ENCODE measurements at regions not wholly inside any gene's neighbourhood (a gene's known extent, or its start where the extent isn't known, plus 50 kb on each side); places are given as distances from the start of the nearest gene placed in this dataset.

GRCh38 chr6:15994814-15995459 is 133.9 kb upstream of the MYLIP start:
- DNase-seq, result no peak

DNA sequence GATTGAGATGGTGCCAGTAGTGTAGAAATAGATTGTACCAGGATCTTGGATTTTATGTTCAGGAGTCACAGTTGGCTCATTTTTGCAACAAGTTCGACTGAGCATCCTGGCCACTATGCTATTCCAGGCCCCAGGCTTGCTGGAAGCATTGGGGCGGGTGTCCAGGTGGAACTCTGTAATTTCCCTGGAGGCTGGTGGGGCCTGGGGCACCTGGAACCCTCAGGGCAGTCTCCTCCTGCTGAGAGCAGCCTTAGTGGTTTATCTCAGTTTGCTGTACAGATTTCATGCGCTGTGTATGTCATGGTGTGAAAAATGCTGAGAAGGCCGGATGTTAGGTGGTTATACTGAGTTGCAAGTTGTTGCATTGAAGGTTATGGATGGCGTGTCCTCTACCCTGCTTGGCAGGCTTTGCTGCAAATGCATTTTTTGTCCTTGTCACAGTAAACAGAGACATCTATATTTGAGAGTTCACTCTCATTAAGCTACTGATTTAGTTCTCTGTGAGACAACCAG is 135.1 kb upstream of the MYLIP start:
- DNase-seq, result no peak

GRCh38 chr6:15990179-15990578 is 138.7 kb upstream of the MYLIP start:
- DNase-seq, result no peak

- DNase-seq, result no peak
Observed at GRCh38 chr6:15989397-15989796, 139.5 kb upstream of the MYLIP start.

DNA sequence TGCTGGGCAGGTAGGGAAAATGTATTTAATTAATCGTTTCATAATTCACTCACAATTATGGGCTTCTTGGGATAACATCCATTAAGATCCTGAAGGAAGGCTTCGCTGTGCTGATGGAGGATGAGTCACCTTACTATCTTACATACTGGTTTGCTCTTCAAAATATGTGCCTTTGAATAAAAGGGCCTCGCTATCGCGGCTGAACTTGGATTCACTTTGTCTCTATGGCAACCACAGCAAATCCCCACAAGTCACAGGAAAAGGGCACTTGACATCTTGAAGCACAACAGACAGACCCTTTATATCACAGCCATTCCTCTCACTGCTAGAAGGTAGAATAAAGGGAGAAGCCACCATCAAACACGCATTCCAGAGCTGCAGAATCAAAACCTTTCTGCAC is 141.3 kb upstream of the MYLIP start:
- peak in 2 of 58 donors; percentile 4 to 5 for DNase-seq

GRCh38 chr6:15986027-15986629 is 142.8 kb upstream of the MYLIP start:
- DNase-seq, result no peak

DNA sequence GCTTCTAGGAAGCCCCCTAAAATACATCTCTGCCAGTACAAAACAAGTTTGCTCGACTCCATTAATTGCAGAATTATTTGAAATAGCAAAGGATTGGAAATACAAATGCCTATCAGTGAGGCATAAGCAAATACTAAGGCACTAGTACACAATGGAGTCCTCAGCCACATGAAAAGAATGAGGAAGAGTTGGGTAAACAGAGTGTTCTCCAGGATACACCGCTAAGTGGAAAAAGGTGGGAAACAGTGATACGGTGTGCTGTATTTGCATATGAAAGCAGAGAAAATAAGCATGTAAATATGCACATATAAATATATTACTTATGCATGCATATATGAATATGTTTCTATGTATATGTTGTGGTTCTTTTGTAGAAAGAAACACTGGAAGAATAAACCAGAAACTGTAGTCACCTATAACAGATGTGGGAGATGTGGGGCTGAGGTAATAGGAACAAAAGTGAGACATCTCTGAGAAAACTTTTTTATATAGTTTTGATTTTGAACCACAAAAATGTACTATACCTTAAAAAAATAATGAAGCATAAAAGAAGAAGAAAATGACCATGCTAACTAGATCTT is 143.4 kb upstream of the MYLIP start:
- no peak for DNase-seq

DNA sequence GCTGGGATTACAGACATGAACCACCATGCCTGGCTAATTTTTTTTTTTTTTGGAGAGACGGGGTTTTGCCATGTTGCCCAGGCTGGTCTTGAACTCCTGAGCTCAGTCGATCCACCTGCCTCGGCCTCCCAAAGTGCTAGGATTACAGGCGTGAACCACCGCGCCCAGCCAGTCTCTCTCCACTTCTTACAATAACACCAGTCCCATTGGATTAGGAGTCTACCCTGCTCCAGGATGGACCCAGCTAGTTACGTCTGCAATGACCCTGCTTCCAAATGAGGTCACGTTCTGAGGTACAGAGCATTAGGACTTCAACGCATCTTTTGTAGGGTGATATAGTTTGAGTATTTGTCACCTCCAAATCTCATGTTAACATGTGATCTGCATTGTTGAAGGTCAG is 146.9 kb upstream of the MYLIP start:
- DNase-seq, result no peak

- DNase-seq, result no peak
Observed at GRCh38 chr6:15980801-15981200, 148.1 kb upstream of the MYLIP start.

DNA sequence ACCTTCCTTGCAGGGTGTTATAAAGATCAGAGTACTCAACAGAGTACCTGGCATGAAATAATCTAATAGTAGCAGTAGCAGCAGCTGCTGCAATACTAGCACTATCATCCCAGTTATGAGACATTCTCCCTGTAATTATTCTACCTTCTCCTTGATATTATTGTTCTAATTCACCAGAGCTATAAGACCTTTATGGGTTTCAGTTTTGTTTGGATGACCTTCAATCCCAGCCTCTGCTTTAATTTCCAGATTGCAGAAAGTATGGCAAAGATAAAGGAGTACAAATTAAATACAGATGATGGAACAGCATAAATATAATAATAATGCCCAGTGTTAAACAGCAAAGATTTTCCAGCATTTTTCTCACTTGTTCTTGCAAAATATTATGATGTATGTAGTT is 150.5 kb upstream of the MYLIP start:
- DNase-seq, result no peak

DNA sequence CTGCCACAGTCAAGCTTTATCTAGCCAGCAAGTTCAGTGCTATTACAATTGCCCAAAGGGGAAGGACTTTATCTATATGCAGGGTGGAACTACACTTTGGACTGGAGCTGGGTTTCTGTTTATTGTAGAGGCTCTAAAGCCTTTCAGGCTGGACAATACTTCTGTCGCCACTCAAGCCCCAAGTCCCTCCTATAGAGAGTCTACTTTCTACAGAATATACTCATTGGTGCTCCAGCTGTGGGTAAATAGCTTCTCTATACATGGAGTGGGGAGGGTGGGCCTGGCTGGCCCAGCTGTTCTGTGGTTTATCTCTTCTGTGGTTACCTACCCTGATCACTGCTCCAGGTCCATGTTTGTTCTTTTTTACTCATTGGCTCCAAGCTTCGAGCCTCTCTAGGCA is 151.8 kb upstream of the MYLIP start:
- no peak for DNase-seq

GRCh38 chr6:15974817-15975216 is 154.1 kb upstream of the MYLIP start:
- DNase-seq, result no peak

DNA sequence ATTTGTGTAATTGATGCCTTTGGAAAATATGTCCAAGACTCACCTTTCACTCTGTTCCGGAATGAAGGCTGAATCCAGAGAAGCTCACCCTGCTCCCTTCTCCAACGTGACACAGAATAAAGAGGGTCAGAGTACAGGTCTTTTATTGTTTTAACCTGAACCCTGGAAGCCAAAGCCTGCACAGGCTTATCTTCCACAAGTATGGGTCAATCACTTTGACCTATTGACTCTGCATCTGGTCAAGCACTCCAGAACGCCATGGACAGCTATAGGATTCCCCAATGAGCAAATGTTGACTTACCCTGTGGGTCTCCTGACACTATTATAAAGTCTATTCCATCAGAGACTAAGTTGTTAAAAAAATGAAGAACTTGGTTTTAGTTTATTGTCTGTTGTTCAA is 158.4 kb upstream of the MYLIP start:
- DNase-seq, result no peak

DNA sequence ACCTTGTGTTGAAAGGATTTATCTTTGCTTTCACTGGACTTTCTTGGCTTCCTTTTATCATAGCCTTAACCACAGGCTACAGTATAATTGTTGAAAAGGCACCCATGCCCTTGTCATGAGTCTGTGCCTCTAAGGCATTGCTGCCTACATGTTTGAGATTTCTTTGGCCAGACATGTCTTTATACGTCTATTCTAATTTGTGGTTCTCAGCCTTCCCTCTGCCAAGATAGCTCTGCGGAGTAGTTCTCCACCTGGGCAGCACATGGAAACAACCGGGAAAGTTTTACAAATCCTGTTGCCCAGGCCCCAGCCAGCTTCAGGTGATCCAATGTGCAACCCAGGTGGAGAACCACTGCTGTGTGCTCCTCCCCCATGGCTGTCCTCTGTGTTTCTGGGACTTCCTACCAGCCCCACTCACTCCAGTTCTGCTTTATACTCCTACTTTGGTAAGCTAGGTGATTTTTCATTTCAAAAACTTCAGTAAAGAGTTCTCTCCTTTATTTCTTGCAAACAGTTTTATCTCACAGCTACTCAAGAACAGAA is 159.6 kb upstream of the MYLIP start:
- DNase-seq, result no peak

DNA sequence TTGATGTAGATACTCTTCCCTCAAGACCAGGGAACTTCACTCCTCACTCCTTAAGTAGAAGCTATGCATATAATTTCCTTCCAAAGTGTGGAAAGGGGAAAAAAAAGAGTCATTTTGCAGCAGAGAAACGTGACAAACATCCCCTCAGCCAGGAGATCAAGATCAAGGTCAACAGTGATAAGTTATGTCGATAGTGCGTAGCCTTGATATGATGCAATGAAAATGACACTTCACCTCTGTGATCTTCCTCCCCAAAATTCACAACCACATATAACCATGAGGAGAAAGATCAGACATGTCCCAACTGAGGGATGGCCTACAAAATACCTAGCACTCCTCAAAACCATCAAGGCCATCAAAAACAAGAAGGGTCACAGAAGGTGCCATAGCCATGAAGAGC is 160.4 kb upstream of the MYLIP start:
- no peak for DNase-seq

GRCh38 chr6:15966000-15966520 is 162.8 kb upstream of the MYLIP start:
- no peak for DNase-seq

- DNase-seq, result no peak
Observed at GRCh38 chr6:15962449-15962764, 166.5 kb upstream of the MYLIP start.

DNA sequence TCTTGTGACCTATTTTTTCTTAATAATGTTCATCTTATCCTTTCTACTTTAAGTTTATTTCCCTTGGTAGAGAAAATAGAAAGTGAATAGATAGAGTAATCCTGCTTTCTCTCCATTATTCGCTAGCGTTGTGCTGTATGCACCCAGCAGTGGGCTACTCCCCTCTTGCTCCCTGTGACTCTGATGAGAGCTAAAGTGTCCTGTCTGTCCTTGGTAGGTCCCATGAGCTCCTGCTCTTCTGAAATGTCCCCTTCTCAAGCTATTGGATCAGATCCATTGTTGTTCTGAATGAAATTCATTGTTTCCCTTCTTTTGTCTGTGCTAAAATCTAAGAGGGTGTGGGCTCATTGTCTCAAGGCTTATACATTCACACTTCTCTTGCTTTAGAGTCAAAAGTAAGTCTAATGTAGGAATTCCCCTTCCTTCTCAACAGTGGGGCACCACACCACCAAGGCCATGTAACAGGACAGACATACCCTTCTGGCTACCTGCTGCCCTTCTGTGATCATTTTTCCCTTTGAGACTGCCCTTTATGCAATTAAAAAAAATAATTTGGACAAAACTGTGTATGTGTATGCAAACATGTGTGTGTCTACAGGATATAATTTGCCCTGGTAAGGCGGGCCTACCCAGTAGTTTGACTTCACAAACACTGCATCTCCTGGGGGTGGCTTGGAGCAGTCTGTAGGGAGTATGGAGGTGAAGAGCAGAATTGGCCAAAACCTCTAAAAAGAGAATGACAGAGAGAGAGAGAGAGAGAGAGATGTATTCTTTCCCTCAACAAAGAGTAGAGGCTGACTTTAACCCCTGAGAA is 167.0 kb upstream of the MYLIP start:
- no peak for DNase-seq

DNA sequence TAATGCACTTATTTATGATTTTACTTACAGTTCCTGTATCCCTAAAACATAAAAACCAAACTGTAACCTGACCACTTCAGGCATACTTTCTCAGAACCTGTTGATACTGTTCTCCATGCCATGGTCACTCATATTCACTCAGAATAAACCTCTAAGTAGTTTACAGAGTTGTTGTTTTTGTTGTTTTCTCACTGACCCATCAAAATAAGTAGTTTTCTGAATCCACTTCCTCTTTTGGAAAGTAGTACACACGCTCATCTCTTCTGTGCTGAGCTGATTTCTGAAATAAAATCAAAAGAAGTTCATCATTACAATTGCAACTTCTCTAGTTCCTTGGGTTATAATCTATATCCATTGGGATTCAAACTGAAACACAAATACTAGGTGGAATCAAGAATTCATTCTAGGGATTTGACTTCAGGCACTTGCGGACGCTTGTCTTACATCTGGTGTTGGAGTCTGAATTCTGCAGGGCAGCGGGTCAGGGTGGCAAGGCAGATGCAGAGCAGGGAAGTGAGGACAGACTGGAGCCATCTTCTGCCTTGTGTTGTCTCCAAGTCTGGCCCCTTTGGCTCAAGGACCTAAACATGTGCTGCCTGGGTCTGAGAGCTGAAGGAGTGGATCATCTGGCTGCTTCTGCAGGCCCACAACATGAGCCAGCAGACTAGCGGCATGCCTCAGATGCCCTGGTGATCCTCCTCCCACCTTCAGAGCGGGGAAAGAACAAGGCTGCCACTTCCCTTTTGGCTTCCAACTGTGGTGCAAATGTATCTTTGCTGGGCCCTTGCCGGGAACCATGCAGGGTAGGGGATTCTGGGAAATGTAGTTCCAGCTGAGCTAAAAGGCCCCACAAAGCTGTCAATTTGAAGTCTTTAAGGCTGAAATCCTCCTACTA is 167.9 kb upstream of the MYLIP start:
- no peak for DNase-seq

DNA sequence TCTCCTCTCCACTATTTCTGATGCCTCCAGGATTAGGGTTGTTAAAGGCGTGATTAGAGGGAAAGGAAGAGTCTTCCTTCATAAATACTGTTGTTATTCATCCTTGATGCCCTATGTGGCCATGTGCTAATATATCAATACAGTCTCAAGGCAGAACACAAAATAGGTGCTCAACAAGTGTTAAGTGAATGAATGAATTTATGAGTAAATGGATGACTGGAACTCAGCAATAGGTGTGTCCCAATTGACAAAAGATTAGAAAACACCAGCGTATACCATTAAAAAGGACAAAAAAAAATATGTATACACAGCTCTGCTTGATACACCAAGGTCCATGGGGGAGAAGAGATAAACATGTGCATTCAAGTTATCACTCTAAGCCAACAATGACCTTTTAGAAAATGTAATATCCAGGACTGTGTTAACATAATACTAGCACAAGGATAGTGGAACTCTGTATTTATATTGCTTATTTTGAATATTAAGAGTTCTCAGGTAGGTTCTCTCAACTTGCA is 171.2 kb upstream of the MYLIP start:
- DNase-seq, result no peak

Data from anterior cingulate cortex (tissue), 58 donors.